Astrocyte (in vitro differentiated cells and primary cell): ENCODE measurements at regions not wholly inside any gene's neighbourhood (a gene's known extent, or its start where the extent isn't known, plus 50 kb on each side); places are given as distances from the start of the nearest gene placed in this dataset.

Experiments used
- CTCF ChIP-seq: IDR thresholded peaks from 2 replicates; pipeline ENCODE4 v1.5.1; 2011; ENCODE audit warnings: low read depth, mild to moderate bottlenecking, inconsistent platforms, low read length, moderate library complexity; ENCODE audit not compliant: insufficient read depth
- EZH2 ChIP-seq: IDR thresholded peaks from 2 replicates; pipeline ENCODE4 v1.6.1; 2012; ENCODE audit warnings: mild to moderate bottlenecking, low read length, inconsistent platforms; ENCODE audit not compliant: insufficient read depth

GRCh38 chr10:128835361-128835760 lies 631.7 kb upstream of the MGMT start:
- TF ChIP-seq CTCF (no peak), EZH2 (no peak)
